ENCODE measurements at regions not wholly inside any gene's neighbourhood (a gene's known extent, or its start where the extent isn't known, plus 50 kb on each side); places are given as distances from the start of the nearest gene placed in this dataset.

GRCh38 chr19:28878862-28879566 lies 333.9 kb downstream of the UQCRFS1 start:
- no peak for DNase-seq

- no peak for DNase-seq
These were observed 336.3 kb downstream of the UQCRFS1 start for GRCh38 chr19:28876609-28877123.

DNA sequence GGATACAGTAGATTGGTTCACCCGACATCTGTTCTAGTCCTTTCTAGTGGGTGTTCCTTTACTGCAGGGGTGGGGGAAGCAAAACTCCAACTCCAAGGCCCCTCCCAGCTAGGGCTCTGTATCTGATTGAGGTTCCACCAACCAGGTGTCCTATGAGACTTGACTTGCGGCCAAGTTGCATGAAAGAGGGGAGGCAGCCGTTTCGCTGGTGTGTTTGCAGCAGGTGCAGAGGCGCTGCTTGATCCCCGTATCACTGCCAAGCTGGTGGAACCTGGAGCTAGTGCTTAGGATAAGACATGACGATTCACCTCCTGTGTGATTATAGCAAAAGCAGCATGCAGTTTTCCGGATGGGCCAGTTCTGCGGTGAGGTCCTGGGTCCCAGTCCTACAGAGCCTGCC lies 338.2 kb downstream of the UQCRFS1 start:
- DNase-seq: no peak

DNA sequence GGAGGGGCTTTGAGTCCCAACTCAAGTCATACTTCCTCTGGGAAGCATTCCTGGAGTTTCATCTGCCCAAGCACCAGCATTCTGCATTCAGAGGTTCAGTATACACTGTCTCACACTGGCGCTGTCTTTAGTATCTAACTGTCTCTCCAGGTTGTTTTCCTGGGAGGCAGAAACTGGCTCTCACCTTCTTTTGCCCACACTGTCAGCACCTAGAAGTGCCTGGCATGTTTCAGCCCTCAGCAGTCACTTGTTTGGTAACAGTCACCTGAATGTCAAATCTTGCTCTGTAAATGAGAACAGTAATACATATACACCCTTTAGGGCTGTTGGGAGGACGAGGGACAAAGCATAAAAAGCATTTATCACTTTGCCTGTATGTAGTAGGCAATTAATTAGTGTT lies 339.6 kb downstream of the UQCRFS1 start:
- no peak for DNase-seq

GRCh38 chr19:28871099-28871725 lies 341.7 kb downstream of the UQCRFS1 start:
- no peak for DNase-seq

DNA sequence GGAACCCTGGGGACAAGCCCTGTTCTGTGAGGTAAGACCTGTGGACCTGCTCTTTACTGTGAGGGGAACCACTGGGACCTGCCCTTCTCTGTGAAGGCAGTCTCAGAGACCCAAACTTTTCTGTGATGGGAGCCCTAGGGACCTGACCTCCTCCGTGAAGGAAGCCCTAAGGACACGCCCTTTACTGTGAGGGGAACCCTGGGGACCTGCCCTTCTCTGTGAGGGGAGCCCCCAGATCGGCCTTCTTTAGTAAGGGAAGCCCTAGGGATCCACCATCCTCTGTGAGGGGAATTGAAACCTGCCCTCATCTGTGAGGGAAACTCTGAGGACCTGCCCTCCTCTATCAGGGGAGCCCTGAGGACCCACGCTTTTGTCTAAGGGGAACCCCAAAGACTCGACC lies 343.5 kb downstream of the UQCRFS1 start:
- DNase-seq: no peak

DNA sequence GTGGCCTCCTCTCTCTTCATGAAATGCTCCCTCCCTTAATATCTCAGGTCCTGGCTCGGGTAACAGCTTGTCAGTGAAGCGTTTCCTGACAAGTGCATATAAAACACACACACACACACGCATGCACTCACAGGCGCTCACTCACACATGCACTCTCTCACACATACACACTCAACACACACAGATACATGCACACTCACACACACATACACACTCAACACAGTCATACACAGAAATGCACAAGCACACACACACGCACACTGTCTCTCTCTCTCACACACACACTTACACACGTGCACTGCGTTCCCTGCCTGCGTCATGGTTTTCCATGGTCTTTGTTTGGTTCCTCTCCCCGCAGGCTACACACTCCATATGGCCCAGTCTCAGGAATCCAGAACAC lies 344.1 kb downstream of the UQCRFS1 start:
- no peak for DNase-seq

DNA sequence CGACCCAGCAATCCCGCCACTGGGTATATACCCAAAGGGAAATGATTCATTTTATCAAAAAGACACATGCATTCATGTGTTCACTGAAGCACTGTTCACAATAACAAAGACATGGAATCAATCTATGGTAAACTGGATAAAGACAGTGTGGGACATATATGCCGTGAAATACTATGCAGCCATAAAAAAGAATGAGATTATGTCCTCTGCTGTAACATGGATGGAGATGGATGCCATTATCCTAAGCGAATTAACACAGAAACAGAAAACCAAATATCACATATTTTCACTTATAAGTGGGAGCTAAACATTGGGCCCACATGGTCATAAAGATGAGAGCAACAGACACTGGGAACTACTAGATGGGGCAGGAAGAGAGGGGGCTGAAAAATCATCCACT lies 345.0 kb downstream of the UQCRFS1 start:
- no peak for DNase-seq

- DNase-seq: no peak
These were observed 348.3 kb downstream of the UQCRFS1 start for GRCh38 chr19:28864577-28865042.

DNA sequence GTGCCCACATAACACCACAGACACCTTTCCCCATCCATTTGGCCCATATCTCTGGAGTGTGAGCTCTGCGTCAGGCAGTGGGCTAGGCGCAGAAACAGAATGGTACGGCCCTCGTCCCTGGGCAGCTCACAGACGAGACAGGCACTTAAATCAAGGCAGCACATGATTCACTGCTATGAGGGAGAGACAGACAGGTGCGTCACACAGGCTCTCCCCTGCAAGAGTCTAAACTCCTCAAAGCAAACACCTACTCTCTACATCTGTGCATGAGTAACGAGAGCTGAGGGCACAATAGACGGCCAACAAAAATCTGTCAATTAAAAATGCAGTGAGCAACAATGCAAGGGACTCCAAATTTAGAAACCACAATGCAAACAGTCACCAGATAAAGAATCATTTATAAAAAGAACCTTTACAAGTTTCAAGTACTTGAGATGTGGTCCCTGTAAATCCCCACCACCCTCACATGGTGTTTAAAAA lies 348.9 kb downstream of the UQCRFS1 start:
- DNase-seq: no peak

GRCh38 chr19:28862238-28862637 lies 350.7 kb downstream of the UQCRFS1 start:
- no peak for DNase-seq

DNA sequence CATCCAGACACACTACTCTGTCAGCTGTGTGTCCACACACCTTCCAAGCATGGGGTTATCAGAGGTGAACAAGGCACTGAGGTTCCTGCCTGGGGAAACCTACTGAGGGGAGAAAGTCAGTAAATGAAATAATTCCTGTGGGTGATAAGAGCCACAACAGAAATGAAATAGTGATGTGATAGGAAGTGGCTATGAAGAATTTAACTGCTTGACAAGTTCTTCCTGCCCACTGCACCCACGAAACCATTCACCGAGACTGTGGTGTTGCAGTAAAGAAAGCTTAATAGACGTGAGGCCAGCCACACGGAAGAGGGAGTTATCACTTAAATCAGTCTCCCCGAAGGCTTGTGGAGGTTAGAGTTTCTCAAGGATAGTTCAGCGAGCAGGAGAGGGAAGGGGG lies 353.1 kb downstream of the UQCRFS1 start:
- no peak for DNase-seq

GRCh38 chr19:28858933-28859332 lies 354.0 kb downstream of the UQCRFS1 start:
- DNase-seq: no peak

DNA sequence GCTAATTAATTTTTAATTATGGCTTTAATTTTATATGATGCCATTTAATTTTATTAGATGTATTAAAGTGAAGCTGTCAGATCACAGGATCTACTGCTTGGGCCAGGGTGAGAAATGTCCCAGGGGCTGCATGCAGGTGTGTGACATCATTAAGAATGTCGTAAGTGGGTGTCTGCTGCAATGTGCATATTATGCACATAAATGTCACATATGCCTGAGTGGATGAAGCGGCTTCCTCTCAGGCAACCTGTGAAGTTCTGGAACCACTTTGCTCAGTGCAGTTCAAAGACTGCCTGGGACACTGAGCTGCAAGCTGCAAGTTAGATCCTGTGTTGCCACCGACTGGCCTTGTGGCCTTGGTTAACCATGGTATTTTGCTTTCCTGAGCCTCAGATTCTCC lies 355.0 kb downstream of the UQCRFS1 start:
- no peak for DNase-seq

- no peak for DNase-seq
These were observed 357.7 kb downstream of the UQCRFS1 start for GRCh38 chr19:28855216-28855615.

DNA sequence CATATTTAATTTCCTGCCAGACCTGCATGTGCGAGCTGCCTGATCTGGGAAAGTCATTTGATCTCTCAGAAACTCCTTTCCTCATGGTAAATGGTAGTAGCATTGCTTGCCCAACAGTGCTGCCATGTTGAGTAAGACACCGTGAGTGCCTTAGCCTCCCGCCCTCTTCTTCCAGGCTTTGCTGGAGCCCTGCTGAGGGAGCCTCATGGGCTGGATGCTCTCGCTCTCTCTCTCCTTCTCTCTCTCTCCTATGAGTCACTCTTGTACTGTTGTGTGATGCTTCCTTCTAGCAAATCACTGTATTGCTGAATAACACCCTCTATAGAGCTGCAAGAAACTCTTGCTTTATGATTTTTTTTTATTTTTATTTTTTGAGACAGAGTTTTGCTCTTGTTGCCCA lies 365.5 kb downstream of the UQCRFS1 start:
- no peak for DNase-seq

- DNase-seq: no peak
These were observed 366.7 kb downstream of the UQCRFS1 start for GRCh38 chr19:28846094-28846812.

DNA sequence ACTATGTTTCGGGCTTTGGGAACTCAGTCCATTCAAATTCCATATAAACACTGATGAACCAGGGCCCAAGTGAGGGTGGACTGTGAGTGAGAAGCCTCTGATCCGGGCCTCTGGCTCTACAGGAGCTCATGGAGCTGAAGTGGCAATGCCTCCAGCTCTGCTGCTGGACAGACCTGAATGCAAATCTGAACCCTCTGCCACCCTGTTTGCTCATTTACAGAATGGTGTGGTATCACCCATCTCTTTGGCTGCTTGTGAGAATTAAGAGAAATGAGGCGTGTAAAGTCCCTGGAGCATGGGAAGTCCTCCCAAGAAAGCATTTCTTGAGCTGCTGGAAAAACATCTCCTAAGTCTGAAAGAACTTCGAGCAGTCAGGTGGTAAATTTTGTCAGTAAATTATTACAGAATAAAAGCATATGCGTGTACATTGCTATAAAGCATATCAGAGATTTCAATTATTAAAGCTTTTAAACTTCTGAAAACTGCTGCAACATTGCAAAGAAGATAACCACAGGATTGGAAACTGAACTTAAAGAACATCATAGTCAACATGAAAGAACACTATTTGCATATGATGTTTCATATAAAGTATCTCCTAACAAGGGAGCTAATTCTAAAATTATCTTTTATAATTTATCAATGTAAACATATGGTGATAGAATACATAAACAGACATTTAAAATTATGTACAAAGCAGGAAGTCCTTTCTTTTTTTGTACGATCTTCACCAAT lies 369.0 kb downstream of the UQCRFS1 start:
- DNase-seq: no peak

DNA sequence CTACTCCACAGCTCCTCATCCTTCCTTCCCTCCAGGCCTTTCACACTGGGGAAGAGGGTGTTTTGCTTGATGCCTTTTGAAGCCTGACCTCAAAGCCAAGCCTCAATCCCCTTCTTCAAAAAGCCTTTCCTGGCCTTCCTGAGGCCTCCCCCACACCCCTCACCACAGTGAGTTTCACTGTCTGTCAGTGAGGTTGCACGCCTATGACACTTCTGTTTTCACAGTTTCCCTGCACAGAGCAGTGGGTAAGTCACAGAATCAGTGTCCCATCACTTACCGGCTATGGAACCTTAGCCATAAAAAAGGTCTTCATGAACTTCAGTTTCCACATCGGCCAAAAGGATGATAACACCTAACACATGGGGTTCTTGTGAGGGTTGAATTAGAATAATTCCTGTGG lies 371.4 kb downstream of the UQCRFS1 start:
- DNase-seq: no peak

GRCh38 chr19:28840891-28841290 lies 372.1 kb downstream of the UQCRFS1 start:
- no peak for DNase-seq

DNA sequence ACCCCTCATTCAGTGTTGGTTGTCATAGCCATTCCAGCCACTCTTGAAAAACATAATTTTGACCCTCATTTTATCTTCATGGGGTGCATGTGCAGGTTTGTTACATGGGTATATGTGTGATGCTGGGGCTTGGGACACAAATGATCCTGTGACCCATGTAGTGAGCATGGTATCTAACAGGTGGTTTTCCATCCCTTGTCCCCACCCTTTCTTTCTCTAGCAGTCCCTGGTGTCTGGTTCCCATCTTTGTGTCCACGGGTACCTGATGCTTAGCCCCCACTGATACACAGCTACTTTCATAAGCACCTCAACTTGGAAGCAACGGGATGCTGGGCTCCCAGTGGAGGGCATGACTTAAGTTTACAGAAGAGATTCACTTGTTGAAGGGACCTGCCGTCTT lies 373.5 kb downstream of the UQCRFS1 start:
- no peak for DNase-seq

GRCh38 chr19:28838909-28839308 lies 374.0 kb downstream of the UQCRFS1 start:
- no peak for DNase-seq

GRCh38 chr19:28836421-28836820 lies 376.5 kb downstream of the UQCRFS1 start:
- no peak for DNase-seq

Measured in NCI-H2081 treated with DMSO at 0.1 percent for 48 hours (cell line).